HepG2 (cell line): ENCODE measurements at regions not wholly inside any gene's neighbourhood (a gene's known extent, or its start where the extent isn't known, plus 50 kb on each side); places are given as distances from the start of the nearest gene placed in this dataset.

Experiments used
- ATAC-seq: fragments of 200-7000 bp; cut with Tn5 transposase; 3 replicates; pipeline ENCODE4 v1.9.1; 2020; ENCODE audit warnings: mild to moderate bottlenecking, moderate library complexity
- BruUV-seq: library from RNA; stranded (reverse); fragments of 400-500 nt; replicated peaks from 2 replicates; lab custom pipeline; 2021; lab: Mats Ljungman, UMichigan
- CTCF ChIA-PET: fragments of 300-600 bp; formaldehyde crosslinking; extraction: SDS; loops from one replicate; lab custom pipeline; 2021; ENCODE audit warnings: low total read pairs, inconsistent platforms, low intra/inter-chr PET ratio; lab: Yijun Ruan, JAX
- POLR2A ChIA-PET: fragments of 350-600 bp; sonication (Branson Sonifier 250); formaldehyde crosslinking; loops from one replicate; lab custom pipeline; 2020; ENCODE audit warnings: antibody characterized with exemption, inconsistent platforms; lab: Yijun Ruan, JAX
- DNase-seq: peaks from one replicate; pipeline ENCODE4 v3.0.0-alpha.2; 2015; ENCODE audit warnings: low spot score
- FAIRE-seq: peaks from 3 replicates; lab custom pipeline; 2011; peaks lifted over from hg19 to GRCh38; lab: Jason Lieb, UNC
- H2AFZ ChIP-seq: one replicate; pipeline ENCODE4 v1.6.1; 2011; ENCODE audit warnings: low read length, inconsistent platforms
- H3K27ac ChIP-seq: fragments of 300-600 bp; 3 replicates; pipeline ENCODE4 v1.8.0; 2011; ENCODE audit warnings: mixed run types, mild to moderate bottlenecking, mixed read lengths, low read length, inconsistent platforms; ENCODE audit not compliant: insufficient read depth; ENCODE audit errors: extremely low read length
- H3K27me3 ChIP-seq, 2 experiments: fragments of 200-600 bp in 1 of 2; 2 replicates in 1 of 2; 3 replicates in 1 of 2; pipeline versions ENCODE4 v1.6.0 to v1.8.0; 2011; ENCODE audit warnings: low read length in 2 of 2, mild to moderate bottlenecking in 2 of 2, moderate library complexity in 2 of 2, inconsistent platforms in 1 of 2; ENCODE audit not compliant: insufficient read depth in 2 of 2, control insufficient read depth in 1 of 2
- H3K36me3 ChIP-seq, 2 experiments: fragments of 200-600 bp in 1 of 2; replicated peaks in 1 of 2; 2 replicates in 1 of 2; 3 replicates in 1 of 2; pipeline versions ENCODE4 v1.5.1 to v1.8.0; 2011; ENCODE audit warnings: low read length in 2 of 2, inconsistent platforms in 1 of 2; ENCODE audit not compliant: insufficient read depth in 2 of 2, control insufficient read depth in 1 of 2
- H3K4me1 ChIP-seq: 2 replicates; pipeline ENCODE4 v1.5.1; 2012; ENCODE audit warnings: low read length, inconsistent platforms; ENCODE audit not compliant: insufficient read depth
- H3K4me2 ChIP-seq: 2 replicates; pipeline ENCODE4 v1.6.0; 2011; ENCODE audit warnings: low read depth, low read length, inconsistent platforms
- H3K4me3 ChIP-seq, 3 experiments: fragments of 200-600 bp in 1 of 3; sonication (generic), shearing (Covaris generic) in 1 of 3; replicated peaks in 1 of 3; 2 replicates each; pipeline ENCODE4 v1.5.1; 2011 to 2016; ENCODE audit warnings: low read length in 3 of 3, inconsistent platforms in 2 of 3, low read depth in 2 of 3, mild to moderate bottlenecking in 2 of 3, control low read depth in 1 of 3, mixed read lengths in 1 of 3; ENCODE audit not compliant: insufficient read depth in 1 of 3
- H3K79me2 ChIP-seq: one replicate; pipeline ENCODE4 v1.6.1; 2011; ENCODE audit warnings: low read length, inconsistent platforms; ENCODE audit not compliant: insufficient read depth
- H3K9ac ChIP-seq: 2 replicates; pipeline ENCODE4 v1.6.0; 2011; ENCODE audit warnings: mild to moderate bottlenecking, low read depth, low read length, inconsistent platforms; ENCODE audit not compliant: insufficient read depth
- H3K9me3 ChIP-seq: 2 replicates; pipeline ENCODE4 v1.5.1; 2012; ENCODE audit warnings: mild to moderate bottlenecking, low read length
- H4K20me1 ChIP-seq: 2 replicates; pipeline ENCODE4 v1.6.0; 2011; ENCODE audit warnings: inconsistent platforms, mild to moderate bottlenecking, low read length, moderate library complexity; ENCODE audit not compliant: insufficient read depth
- ATRX ChIP-seq: sonication (generic); formaldehyde crosslinking; IDR thresholded peaks from 2 replicates; pipeline ENCODE4 v1.4.0; 2020; ENCODE audit warnings: missing genetic modification reagents, borderline replicate concordance
- BATF2 ChIP-seq: sonication (generic); formaldehyde crosslinking; IDR thresholded peaks from 2 replicates; pipeline ENCODE4 v1.8.0; 2022; ENCODE audit warnings: mild to moderate bottlenecking, missing genetic modification reagents, moderate library complexity
- BRCA1 ChIP-seq: sonication (generic); formaldehyde crosslinking; IDR thresholded peaks from 2 replicates; pipeline ENCODE4 v1.4.0; 2020; ENCODE audit warnings: missing genetic modification reagents
- ELF4 ChIP-seq: sonication (generic); formaldehyde crosslinking; IDR thresholded peaks from 2 replicates; pipeline ENCODE4 v1.5.0; 2020; ENCODE audit warnings: missing genetic modification reagents, mild to moderate bottlenecking, moderate library complexity, borderline replicate concordance
- FOSL2 ChIP-seq: sonication (generic); formaldehyde crosslinking; IDR thresholded peaks from 2 replicates; pipeline ENCODE4 v1.4.0; 2020; ENCODE audit warnings: missing genetic modification reagents
- KLF6 ChIP-seq: IDR thresholded peaks from 2 replicates; pipeline ENCODE4 v1.8.0; 2016; ENCODE audit warnings: missing biosample characterization, missing genetic modification reagents
- RBAK ChIP-seq: sonication (generic); formaldehyde crosslinking; IDR thresholded peaks from 2 replicates; pipeline ENCODE4 v1.5.1; 2020; ENCODE audit warnings: mild to moderate bottlenecking, missing genetic modification reagents
- RFXANK ChIP-seq: IDR thresholded peaks from 2 replicates; pipeline ENCODE4 v1.6.1; 2016
- RNF2 ChIP-seq: fragments of 450-650 bp; conservative IDR thresholded peaks from 2 replicates; pipeline ENCODE4 v1.6.1; 2016; ENCODE audit warnings: low read depth
- SP4 ChIP-seq: sonication (generic); formaldehyde crosslinking; IDR thresholded peaks from 2 replicates; pipeline ENCODE4 v1.8.1; 2023; ENCODE audit warnings: mild to moderate bottlenecking, missing genetic modification reagents
- ZNF3 ChIP-seq: IDR thresholded peaks from 2 replicates; pipeline ENCODE4 v1.7.0; 2017; ENCODE audit warnings: inconsistent platforms
- ZNF335 ChIP-seq: sonication (generic); formaldehyde crosslinking; IDR thresholded peaks from 2 replicates; pipeline ENCODE4 v1.4.0; 2020; ENCODE audit warnings: missing genetic modification reagents
- ZNF362 ChIP-seq: sonication (generic); formaldehyde crosslinking; IDR thresholded peaks from 2 replicates; pipeline ENCODE4 v1.4.0; 2020; ENCODE audit warnings: missing genetic modification reagents, mild to moderate bottlenecking, borderline replicate concordance
- WGBS: methylation state at CpG from one replicate; pipeline ENCODE4 v1.1.6; 2017; ENCODE audit warnings: low lambda C conversion rate; 5-methylcytosine and 5-hydroxymethylcytosine counted together
- in situ Hi-C: cut with HindIII; loops from 2 replicates; pipeline ENCODE4 v1.10.0; 2017; ENCODE audit warnings: low pct_unique_long_range_greater_than_20kb; ENCODE audit not compliant: extremely low pct_ligation_motif_present
- intact Hi-C: fragments of 100-400 bp; cut with micrococcal nuclease; formaldehyde crosslinking; loops from one replicate; pipeline ENCODE4 v1.10.0; 2022; ENCODE audit not compliant: unreplicated experiment

- WGBS, result 33% methylated on average over 5 of the region's 5 CpGs
- H3K79me2 ChIP-seq, result no peaks in the 10 kb centered on the region
- H3K9ac ChIP-seq, result no peak overlapping the region
- intact Hi-C loops, result no loop called here
- H3K4me3 ChIP-seq, result no peak overlapping the region
- H3K27ac ChIP-seq, result no peak overlapping the region
- ATAC-seq, result peak; percentile 62; the same call in 2 of the 3 replicates
- H3K27me3 ChIP-seq, result peaks cover 0 to 4% of the 10 kb centered on the region in 2 experiments; a peak in 2 of 5 replicates
- no TSS peak for BruUV-seq
- no peaks in the 10 kb centered on the region for H3K9me3 ChIP-seq
- H3K4me1 ChIP-seq, result peaks cover 35% of the 10 kb centered on the region
- TF ChIP-seq RBAK (CRISPR knock-in tag), result no peak
- no peak for TF ChIP-seq ZNF3 (CRISPR knock-in tag)
- TF ChIP-seq ZNF335 (CRISPR knock-in tag), result no peak
- no peak for TF ChIP-seq ATRX (CRISPR knock-in tag)
- TF ChIP-seq BRCA1 (CRISPR knock-in tag), result no peak
- TF ChIP-seq BATF2 (CRISPR knock-in tag), result no peak
- no peak for TF ChIP-seq RNF2
- no peak for TF ChIP-seq ELF4
- TF ChIP-seq RFXANK (CRISPR knock-in tag), result no peak
- no peak for TF ChIP-seq SP4 (CRISPR knock-in tag)
- TF ChIP-seq, all 625 proteins: peak for 0
- H2AFZ ChIP-seq, result no peak overlapping the region
- CTCF ChIA-PET, result no interaction called here
- H3K4me2 ChIP-seq, result no peak overlapping the region; the same call in 1 of the 2 replicates
- H4K20me1 ChIP-seq, result no peaks in the 10 kb centered on the region
- FAIRE-seq (no peak), DNase-seq (no peak)
- in situ Hi-C loops, result no loop called here
- POLR2A ChIA-PET, result no interaction called here
- H3K36me3 ChIP-seq, result no peaks in the 10 kb centered on the region
Measured at GRCh38 chr1:91608876-91609275, 108.2 kb downstream of the CDC7 start.

GRCh38 chr1:91609551-91609950, 108.9 kb downstream of the CDC7 start:
- intact Hi-C loops, result no loop called here
- H3K4me2 ChIP-seq, result no peak overlapping the region
- no peak for DNase-seq
- no peaks in the 10 kb centered on the region for H3K79me2 ChIP-seq
- TF ChIP-seq KLF6 (CRISPR knock-in tag), result no peak
- TF ChIP-seq ZNF362 (CRISPR knock-in tag), result no peak
- TF ChIP-seq FOSL2 (CRISPR knock-in tag), result peak; percentile 8; the same call in 1 of the 2 replicates
- FAIRE-seq, result no peak
- in situ Hi-C loops, result no loop called here
- H3K9me3 ChIP-seq, result no peaks in the 10 kb centered on the region
- H3K9ac ChIP-seq, result no peak overlapping the region
- peaks cover 0 to 4% of the 10 kb centered on the region in 2 experiments; a peak in 2 of 5 replicates for H3K27me3 ChIP-seq
- H3K36me3 ChIP-seq, result no peaks in the 10 kb centered on the region
- 33% methylated on average over 5 of the region's 5 CpGs for WGBS
- CTCF ChIA-PET, result no interaction called here
- H4K20me1 ChIP-seq, result no peaks in the 10 kb centered on the region
- ATAC-seq, result no peak
- H3K4me3 ChIP-seq, result no peak overlapping the region
- H3K27ac ChIP-seq, result no peak overlapping the region
- H3K4me1 ChIP-seq, result peaks cover 35% of the 10 kb centered on the region
- no peak overlapping the region for H2AFZ ChIP-seq
- BruUV-seq, result no TSS peak
- POLR2A ChIA-PET, result no interaction called here
